ENCODE measurements at regions not wholly inside any gene's neighbourhood (a gene's known extent, or its start where the extent isn't known, plus 50 kb on each side); places are given as distances from the start of the nearest gene placed in this dataset.

- H3K4me3 ChIP-seq (ENCODE audit: low read length), result no peak overlapping the region
- intact Hi-C loops (cut with micrococcal nuclease), result no loop called here
- H3K4me1 ChIP-seq (ENCODE audit: insufficient read depth, low read length), result no peaks in the 10 kb centered on the region
- TF ChIP-seq EZH2 (IDR thresholded peaks at IDR 0.05; ENCODE audit: low read length, unreplicated experiment) (no peak), EZH2phosphoT487 (IDR thresholded peaks at IDR 0.05; ENCODE audit: borderline replicate concordance, low read length) (no peak), CTCF (conservative IDR thresholded peaks at IDR 0.05; ENCODE audit: low read depth, low read length) (no peak)
- no peak overlapping the region for H3K9ac ChIP-seq (ENCODE audit: low read length)
- H4K20me1 ChIP-seq (ENCODE audit: low read length), result no peaks in the 10 kb centered on the region
- no peak overlapping the region for H3K27ac ChIP-seq (ENCODE audit: low read length)
- no peaks in the 10 kb centered on the region for H3K36me3 ChIP-seq (ENCODE audit: low read depth, low read length)
- ChIA-PET POLR2A (ENCODE audit: unreplicated experiment) (no interaction called here), CTCF (no interaction called here)
- no TSS peak for BruUV-seq (replicated peaks)
- H3K9me2 ChIP-seq (replicated peaks; ENCODE audit: low read length), result no peaks in the 10 kb centered on the region
- H3K4me2 ChIP-seq (ENCODE audit: low read length), result no peak overlapping the region
- no peaks in the 10 kb centered on the region for H3F3A ChIP-seq (ENCODE audit: low read length, unreplicated experiment)
- H2AFZ ChIP-seq (ENCODE audit: low read length), result no peak overlapping the region
- H3K27me3 ChIP-seq (ENCODE audit: low read length), result no peaks in the 10 kb centered on the region
- H3K9me3 ChIP-seq (ENCODE audit: low read length), result peaks cover 15% of the 10 kb centered on the region; the same call in 1 of the 2 replicates
- ATAC-seq, result no peak
- no peaks in the 10 kb centered on the region for H3K79me2 ChIP-seq (ENCODE audit: low read length)
- no peak for DNase-seq
Observed at GRCh38 chr20:40335901-40336351, 353.1 kb downstream of the MAFB start.

- intact Hi-C loops (cut with micrococcal nuclease), result no loop called here
Observed at GRCh38 chr20:40335437-40335836, 353.6 kb downstream of the MAFB start.

More at GRCh38 chr20:40335437-40335836, 353.6 kb downstream of the MAFB start:
- ChIA-PET POLR2A (ENCODE audit: unreplicated experiment) (no interaction called here), CTCF (no interaction called here)
- Histone ChIP-seq H3K9ac (ENCODE audit: low read length) (no peak overlapping the region), H3K79me2 (ENCODE audit: low read length) (no peaks in the 10 kb centered on the region), H3K4me1 (ENCODE audit: insufficient read depth, low read length) (no peaks in the 10 kb centered on the region), H3K36me3 (ENCODE audit: low read depth, low read length) (no peaks in the 10 kb centered on the region), H3K27me3 (ENCODE audit: low read length) (no peaks in the 10 kb centered on the region), H2AFZ (ENCODE audit: low read length) (no peak overlapping the region), H3K9me2 (replicated peaks; ENCODE audit: low read length) (no peaks in the 10 kb centered on the region), H3K4me3 (ENCODE audit: low read length) (no peak overlapping the region), H3K9me3 (ENCODE audit: low read length) (peaks cover 18% of the 10 kb centered on the region; the same call in 1 of the 2 replicates), H3F3A (ENCODE audit: low read length, unreplicated experiment) (no peaks in the 10 kb centered on the region), H3K4me2 (ENCODE audit: low read length) (no peak overlapping the region), H4K20me1 (ENCODE audit: low read length) (no peaks in the 10 kb centered on the region), H3K27ac (ENCODE audit: low read length) (no peak overlapping the region)
- no peak for DNase-seq
- ATAC-seq, result no peak
- BruUV-seq (replicated peaks), result no TSS peak
- no peak for TF ChIP-seq CTCF (conservative IDR thresholded peaks at IDR 0.05; ENCODE audit: low read depth, low read length)
- TF ChIP-seq EZH2phosphoT487 (IDR thresholded peaks at IDR 0.05; ENCODE audit: borderline replicate concordance, low read length), result no peak
- TF ChIP-seq EZH2 (IDR thresholded peaks at IDR 0.05; ENCODE audit: low read length, unreplicated experiment), result no peak
